HL-60 (cell line): ENCODE measurements at regions not wholly inside any gene's neighbourhood (a gene's known extent, or its start where the extent isn't known, plus 50 kb on each side); places are given as distances from the start of the nearest gene placed in this dataset.

Source experiments
- DNase-seq, 2 experiments: peaks; one replicate each; pipeline ENCODE4 v3.0.0-alpha.2; 2010 to 2020; ENCODE audit warnings: low read depth in 1 of 2, low spot score in 1 of 2
- H3K27ac ChIP-seq: fragments of 250-450 bp; sonication (Bioruptor Pico); replicated peaks from 2 replicates; pipeline ENCODE4 v1.5.1; 2020; ENCODE audit warnings: mild to moderate bottlenecking, moderate library complexity
- H3K27me3 ChIP-seq: fragments of 250-450 bp; sonication (Bioruptor Pico); 2 replicates; pipeline ENCODE4 v1.5.1; 2021; ENCODE audit warnings: mild to moderate bottlenecking, moderate library complexity; ENCODE audit not compliant: insufficient read depth, poor library complexity, severe bottlenecking
- H3K4me3 ChIP-seq: replicated peaks from 2 replicates; pipeline ENCODE4 v1.5.1; 2011; ENCODE audit warnings: mild to moderate bottlenecking, control low read depth, low read length; ENCODE audit not compliant: insufficient read depth
- GABPA ChIP-seq: IDR thresholded peaks from 2 replicates; pipeline ENCODE4 v1.6.1; 2012; ENCODE audit warnings: low read depth
- POLR2AphosphoS5 ChIP-seq: IDR thresholded peaks from 2 replicates; pipeline ENCODE4 v1.6.1; 2012; ENCODE audit warnings: low read depth
- SPI1 ChIP-seq: IDR thresholded peaks from 2 replicates; pipeline ENCODE4 v1.6.1; 2012; ENCODE audit warnings: low read depth, mild to moderate bottlenecking, borderline replicate concordance
- TF ChIP-seq, protein P1 (sequence below): IDR thresholded peaks from one replicate; pipeline ENCODE4 v1.5.1; 2011; ENCODE audit warnings: low read length, control low read depth, inconsistent platforms; ENCODE audit not compliant: insufficient read depth
- TF ChIP-seq, protein P2 (sequence below): IDR thresholded peaks from 2 replicates; pipeline ENCODE4 v1.6.1; 2012; ENCODE audit warnings: low read depth; ENCODE audit not compliant: insufficient replicate concordance

DNA sequence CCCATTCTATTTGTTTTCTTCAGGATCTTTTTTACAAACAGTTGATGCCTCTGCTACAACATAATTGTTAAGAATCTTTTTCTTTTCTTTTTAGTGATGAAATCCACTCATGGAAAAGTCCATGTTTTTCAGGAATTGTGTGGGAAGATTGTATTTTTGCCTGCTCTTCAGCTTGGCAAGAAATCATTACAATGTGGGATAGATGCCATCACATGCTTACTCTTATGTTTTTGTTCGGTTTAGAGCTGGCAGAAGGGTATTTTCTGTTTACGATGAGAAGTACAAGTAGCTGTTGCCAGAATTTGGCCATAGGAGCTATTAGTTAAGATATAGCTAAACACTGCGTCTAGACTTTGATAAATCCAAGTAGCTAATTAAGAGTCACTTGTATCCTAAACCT, 2585.3 kb downstream of the ARAP2 start:
- DNase-seq: no peak
- Histone ChIP-seq H3K27me3 (no peaks in the 10 kb centered on the region), H3K27ac (no peak overlapping the region), H3K4me3 (no peak overlapping the region)
- TF ChIP-seq, protein P1, sequence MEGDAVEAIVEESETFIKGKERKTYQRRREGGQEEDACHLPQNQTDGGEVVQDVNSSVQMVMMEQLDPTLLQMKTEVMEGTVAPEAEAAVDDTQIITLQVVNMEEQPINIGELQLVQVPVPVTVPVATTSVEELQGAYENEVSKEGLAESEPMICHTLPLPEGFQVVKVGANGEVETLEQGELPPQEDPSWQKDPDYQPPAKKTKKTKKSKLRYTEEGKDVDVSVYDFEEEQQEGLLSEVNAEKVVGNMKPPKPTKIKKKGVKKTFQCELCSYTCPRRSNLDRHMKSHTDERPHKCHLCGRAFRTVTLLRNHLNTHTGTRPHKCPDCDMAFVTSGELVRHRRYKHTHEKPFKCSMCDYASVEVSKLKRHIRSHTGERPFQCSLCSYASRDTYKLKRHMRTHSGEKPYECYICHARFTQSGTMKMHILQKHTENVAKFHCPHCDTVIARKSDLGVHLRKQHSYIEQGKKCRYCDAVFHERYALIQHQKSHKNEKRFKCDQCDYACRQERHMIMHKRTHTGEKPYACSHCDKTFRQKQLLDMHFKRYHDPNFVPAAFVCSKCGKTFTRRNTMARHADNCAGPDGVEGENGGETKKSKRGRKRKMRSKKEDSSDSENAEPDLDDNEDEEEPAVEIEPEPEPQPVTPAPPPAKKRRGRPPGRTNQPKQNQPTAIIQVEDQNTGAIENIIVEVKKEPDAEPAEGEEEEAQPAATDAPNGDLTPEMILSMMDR: no peak
- TF ChIP-seq, protein P2, sequence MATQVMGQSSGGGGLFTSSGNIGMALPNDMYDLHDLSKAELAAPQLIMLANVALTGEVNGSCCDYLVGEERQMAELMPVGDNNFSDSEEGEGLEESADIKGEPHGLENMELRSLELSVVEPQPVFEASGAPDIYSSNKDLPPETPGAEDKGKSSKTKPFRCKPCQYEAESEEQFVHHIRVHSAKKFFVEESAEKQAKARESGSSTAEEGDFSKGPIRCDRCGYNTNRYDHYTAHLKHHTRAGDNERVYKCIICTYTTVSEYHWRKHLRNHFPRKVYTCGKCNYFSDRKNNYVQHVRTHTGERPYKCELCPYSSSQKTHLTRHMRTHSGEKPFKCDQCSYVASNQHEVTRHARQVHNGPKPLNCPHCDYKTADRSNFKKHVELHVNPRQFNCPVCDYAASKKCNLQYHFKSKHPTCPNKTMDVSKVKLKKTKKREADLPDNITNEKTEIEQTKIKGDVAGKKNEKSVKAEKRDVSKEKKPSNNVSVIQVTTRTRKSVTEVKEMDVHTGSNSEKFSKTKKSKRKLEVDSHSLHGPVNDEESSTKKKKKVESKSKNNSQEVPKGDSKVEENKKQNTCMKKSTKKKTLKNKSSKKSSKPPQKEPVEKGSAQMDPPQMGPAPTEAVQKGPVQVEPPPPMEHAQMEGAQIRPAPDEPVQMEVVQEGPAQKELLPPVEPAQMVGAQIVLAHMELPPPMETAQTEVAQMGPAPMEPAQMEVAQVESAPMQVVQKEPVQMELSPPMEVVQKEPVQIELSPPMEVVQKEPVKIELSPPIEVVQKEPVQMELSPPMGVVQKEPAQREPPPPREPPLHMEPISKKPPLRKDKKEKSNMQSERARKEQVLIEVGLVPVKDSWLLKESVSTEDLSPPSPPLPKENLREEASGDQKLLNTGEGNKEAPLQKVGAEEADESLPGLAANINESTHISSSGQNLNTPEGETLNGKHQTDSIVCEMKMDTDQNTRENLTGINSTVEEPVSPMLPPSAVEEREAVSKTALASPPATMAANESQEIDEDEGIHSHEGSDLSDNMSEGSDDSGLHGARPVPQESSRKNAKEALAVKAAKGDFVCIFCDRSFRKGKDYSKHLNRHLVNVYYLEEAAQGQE: no peak
- TF ChIP-seq GABPA (no peak), SPI1 (no peak), POLR2AphosphoS5 (no peak)

DNA sequence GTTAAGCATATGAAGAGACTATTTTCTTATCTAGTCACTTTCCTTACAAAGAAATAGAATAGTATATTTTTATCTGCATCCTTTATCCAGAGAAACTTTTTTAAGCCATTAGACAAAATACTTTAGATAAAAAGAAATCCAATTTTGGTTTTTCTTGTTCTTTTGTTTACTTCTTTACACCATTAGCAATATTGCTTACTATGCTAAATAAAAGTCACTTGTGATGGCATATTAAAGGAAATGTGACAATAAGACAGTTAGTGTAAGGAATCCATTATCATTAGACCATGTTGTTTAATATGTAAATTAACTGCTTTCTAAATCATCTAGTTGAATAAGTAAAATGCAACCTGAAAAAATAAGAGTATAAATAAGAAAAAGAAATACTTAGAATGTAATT, 2582.7 kb downstream of the ARAP2 start:
- H3K27ac ChIP-seq: no peak overlapping the region
- TF ChIP-seq GABPA: no peak
- no peak for TF ChIP-seq SPI1
- TF ChIP-seq, protein P1: no peak
- TF ChIP-seq, protein P2: no peak
- TF ChIP-seq POLR2AphosphoS5: no peak
- DNase-seq: no peak
- no peak overlapping the region for H3K4me3 ChIP-seq
- H3K27me3 ChIP-seq: no peaks in the 10 kb centered on the region

DNA sequence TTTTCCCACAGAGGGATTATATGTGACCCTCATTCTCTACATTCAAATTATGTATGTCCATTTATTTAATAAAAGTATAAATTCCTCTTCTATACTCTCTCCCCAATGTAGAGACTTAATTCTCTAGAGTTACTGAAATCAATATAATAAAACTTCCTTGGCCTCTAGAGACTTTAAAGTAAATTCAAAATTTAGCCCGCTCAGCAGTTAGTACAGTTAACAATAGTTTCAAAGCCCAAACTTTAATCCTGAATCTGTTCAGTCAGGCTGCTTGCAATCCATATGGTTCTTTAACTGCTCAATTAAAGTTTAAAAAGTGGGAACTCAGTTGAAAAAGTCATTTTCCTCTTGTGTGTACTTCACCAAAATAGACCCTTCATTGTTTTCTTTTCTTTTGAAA, 2558.4 kb downstream of the ARAP2 start:
- Histone ChIP-seq H3K4me3 (no peak overlapping the region), H3K27ac (no peak overlapping the region), H3K27me3 (no peaks in the 10 kb centered on the region)
- TF ChIP-seq GABPA (no peak), SPI1 (no peak), POLR2AphosphoS5 (no peak)
- TF ChIP-seq, protein P1: no peak
- TF ChIP-seq, protein P2: no peak
- DNase-seq: no peak
